ENCODE measurements at regions not wholly inside any gene's neighbourhood (a gene's known extent, or its start where the extent isn't known, plus 50 kb on each side); places are given as distances from the start of the nearest gene placed in this dataset.

DNA sequence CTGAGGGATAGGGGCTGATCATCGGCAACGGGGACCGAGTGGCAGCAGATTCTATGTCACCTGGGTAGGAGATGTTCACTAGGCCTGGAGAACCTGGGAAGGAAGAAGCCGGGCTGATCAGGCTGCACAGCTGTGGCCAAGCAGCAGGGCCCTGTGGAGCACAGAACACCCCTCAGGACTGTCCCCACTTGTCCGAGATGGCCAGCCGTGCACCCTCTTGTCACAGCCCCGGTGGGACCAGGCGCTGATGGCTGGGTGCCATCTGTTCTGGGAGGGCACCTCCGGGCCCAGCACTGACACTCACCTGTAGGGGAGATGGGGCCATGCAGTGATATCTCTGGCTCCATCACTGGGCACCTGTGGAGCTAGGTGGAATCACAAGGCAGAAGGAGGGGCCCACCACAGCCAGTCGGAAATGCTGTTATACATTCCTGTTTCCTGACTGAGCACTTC is 217.9 kb upstream of the RAB6C start:
- no peak overlapping the region for H3K4me3 ChIP-seq (ENCODE audit: low read depth, low read length)
- TF ChIP-seq, protein P1, sequence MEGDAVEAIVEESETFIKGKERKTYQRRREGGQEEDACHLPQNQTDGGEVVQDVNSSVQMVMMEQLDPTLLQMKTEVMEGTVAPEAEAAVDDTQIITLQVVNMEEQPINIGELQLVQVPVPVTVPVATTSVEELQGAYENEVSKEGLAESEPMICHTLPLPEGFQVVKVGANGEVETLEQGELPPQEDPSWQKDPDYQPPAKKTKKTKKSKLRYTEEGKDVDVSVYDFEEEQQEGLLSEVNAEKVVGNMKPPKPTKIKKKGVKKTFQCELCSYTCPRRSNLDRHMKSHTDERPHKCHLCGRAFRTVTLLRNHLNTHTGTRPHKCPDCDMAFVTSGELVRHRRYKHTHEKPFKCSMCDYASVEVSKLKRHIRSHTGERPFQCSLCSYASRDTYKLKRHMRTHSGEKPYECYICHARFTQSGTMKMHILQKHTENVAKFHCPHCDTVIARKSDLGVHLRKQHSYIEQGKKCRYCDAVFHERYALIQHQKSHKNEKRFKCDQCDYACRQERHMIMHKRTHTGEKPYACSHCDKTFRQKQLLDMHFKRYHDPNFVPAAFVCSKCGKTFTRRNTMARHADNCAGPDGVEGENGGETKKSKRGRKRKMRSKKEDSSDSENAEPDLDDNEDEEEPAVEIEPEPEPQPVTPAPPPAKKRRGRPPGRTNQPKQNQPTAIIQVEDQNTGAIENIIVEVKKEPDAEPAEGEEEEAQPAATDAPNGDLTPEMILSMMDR (IDR thresholded peaks at IDR 0.05; ENCODE audit: insufficient read depth, low read length): no peak
- no peak for DNase-seq (ENCODE audit: low read depth)

DNA sequence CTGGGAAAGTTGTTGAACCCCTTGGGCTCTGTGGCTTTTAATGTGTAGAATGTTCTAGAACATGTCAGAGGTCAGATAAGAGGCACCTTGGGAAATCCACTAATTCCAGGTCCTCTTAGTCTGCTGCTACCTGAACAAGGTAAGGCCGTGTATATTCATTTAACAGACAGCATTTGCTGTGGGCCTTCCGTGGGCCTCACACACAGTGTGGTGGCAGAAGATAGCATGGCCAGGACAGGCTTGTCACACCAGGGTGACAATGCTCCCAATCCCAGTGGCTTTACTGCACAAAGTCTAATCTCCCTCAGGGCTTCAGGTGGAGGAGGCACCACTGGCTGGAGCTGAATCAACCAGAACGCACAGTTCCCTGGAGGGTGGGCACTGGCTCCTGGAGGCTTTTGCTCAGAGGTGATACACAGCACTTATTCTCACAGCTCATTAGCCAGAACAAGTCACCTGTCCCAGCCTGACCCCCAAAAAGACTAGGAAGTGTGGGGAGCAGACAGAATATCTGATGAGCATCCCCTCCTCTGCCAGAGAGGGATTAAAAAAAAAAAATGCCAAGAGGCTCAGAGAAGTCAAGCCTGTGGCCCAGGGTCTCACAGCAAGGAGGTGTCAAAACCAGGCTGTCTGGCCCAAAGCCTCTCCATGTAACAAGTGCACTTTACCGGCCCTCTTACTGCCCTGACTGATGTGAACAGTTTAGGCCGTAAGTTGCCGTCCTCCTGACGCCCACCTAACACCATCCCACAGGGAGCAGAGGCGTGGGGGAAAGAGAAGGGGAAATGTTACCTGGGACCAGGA is 216.9 kb upstream of the RAB6C start:
- TF ChIP-seq, protein P1 (IDR thresholded peaks at IDR 0.05; ENCODE audit: insufficient read depth, low read length): no peak
- DNase-seq (ENCODE audit: low read depth): no peak
- no peak overlapping the region for H3K4me3 ChIP-seq (ENCODE audit: low read depth, low read length)

DNA sequence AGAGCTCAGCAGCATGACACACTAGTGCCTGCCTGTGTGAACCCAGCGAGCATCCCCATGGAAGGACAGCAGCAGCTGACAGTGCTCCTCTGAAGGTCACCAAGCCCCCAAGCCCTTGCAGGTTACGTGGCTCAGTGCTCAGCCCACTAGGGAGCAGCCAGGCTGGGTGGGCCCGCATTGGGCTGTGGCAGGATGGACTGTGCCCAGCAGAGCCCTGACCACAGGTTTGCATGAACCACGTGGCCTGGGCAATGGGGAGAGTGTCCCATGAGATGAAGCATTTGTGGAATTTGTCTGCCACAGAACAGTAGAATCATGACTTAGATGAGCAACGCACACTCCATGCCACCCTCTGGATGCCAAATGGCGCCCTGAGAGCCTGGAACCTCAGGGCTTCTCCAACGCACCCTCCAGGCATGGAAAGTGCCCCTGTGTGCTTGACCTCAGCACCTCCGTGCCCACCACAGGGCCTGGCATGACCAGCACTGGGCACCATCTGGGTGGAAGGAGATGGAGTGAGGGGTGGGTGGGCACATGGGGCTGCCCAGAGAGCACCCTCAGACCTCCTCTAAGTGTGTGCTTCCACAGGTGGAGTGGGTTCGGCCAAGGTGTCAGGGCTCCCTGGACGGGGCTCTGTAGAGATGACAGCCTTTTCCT is 216.1 kb upstream of the RAB6C start:
- TF ChIP-seq, protein P1 (IDR thresholded peaks at IDR 0.05; ENCODE audit: insufficient read depth, low read length): no peak
- H3K4me3 ChIP-seq (ENCODE audit: low read depth, low read length): no peak overlapping the region
- DNase-seq (ENCODE audit: low read depth): no peak

DNA sequence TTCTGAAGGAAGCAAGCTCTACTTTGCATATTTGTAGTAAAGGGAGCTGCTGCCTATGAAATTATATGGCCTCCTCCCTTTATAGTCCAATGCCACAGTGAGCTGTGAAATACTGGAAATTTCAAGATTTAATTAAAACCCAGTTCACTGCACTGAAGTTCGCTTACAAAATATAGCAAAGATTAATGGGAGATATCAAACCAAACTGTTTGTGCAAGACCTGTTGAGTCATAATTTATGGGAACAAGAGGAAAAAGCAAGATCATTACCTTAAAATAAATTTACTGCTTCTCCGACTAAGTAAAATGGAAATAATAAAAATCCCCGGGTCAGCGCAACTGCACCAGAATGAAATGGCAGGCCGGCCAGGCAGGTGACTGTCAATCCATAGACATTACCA is 215.5 kb upstream of the RAB6C start:
- no peak for DNase-seq (ENCODE audit: low read depth)
- TF ChIP-seq, protein P1 (IDR thresholded peaks at IDR 0.05; ENCODE audit: insufficient read depth, low read length): no peak
- H3K4me3 ChIP-seq (ENCODE audit: low read depth, low read length): no peak overlapping the region

DNA sequence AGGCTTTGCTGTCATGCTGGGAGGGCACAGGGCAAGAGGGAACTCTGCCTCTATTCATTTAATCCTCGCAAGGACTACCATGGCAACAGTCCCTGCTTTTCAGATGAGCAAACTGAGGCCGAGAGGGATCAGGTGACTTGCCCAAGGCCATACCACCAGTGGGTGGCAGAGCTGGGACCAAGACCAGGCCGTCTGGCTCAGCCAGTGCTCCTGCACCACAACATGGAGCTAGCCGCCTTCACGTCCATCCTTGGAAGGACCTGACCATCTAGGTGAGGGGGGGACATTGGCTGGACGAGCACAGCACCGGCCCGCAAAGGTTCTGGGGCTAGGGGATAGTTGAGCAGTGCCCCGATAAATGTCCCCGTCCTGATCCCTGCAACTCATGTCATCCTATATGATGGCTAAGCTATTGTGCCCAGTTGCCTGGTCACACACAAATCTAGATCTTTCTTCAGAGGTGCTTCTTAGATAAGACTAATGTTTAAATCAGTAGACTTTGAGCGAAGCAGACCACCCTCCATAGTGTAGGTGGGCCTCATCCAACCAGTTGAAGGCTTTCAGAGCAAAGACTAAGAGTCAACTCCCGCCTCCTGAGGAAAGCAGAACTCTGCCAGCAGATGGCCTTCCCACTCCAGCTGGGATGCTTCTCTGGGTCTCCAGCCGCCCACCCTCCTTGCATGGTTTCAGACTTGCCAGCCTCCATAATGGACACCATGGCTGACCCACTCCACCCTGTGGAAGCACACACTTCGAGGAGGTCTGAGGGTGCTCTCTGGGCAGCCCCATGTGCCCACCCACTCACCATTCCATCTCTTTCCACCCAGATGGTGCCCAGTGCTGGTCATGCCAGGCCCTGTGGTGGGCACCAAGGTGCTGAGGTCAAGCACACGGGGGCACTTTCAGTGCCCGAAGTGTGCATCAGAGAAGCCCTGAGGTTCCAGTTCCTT is 214.8 kb upstream of the RAB6C start:
- TF ChIP-seq, protein P1 (IDR thresholded peaks at IDR 0.05; ENCODE audit: insufficient read depth, low read length): no peak
- no peak overlapping the region for H3K4me3 ChIP-seq (ENCODE audit: low read depth, low read length)
- no peak for DNase-seq (ENCODE audit: low read depth)

DNA sequence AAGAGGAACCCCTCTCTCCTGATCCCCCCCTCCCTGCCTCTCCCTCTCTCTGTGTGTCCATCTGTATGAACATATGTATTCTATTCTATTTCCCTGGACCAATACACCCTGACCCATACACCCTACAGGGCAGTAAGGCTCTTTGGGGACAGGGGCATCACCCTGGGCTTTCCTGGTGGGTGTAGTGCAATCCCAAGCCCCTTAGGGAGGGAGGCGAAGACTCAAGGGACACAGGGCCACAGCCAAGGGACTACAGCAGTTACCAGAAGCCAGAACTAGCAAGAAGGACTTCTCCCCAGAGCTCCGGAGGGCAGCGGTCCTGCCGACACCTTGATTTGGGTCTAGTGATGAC is 214.2 kb upstream of the RAB6C start:
- DNase-seq (ENCODE audit: low read depth): no peak
- H3K4me3 ChIP-seq (ENCODE audit: low read depth, low read length): no peak overlapping the region
- TF ChIP-seq, protein P1 (IDR thresholded peaks at IDR 0.05; ENCODE audit: insufficient read depth, low read length): no peak

Data from fibroblast of the aortic adventitia (primary cell).